Calu3 (cell line): ENCODE measurements at regions not wholly inside any gene's neighbourhood (a gene's known extent, or its start where the extent isn't known, plus 50 kb on each side); places are given as distances from the start of the nearest gene placed in this dataset.
A peak's percentile ranks its signal among the peaks of the same experiment; 100 is the strongest.

ENCODE experiments used
- BruUV-seq: library from RNA; stranded (reverse); fragments of 400-500 nt; replicated peaks from 2 replicates; lab custom pipeline; 2021; lab: Mats Ljungman, UMichigan
- CTCF ChIA-PET: fragments of 300-600 bp; sonication (Branson Sonifier 250); formaldehyde crosslinking; loops from one replicate; lab custom pipeline; 2022; ENCODE audit warnings: antibody characterized with exemption; lab: Charles Lee
- DNase-seq: peaks from one replicate; pipeline ENCODE4 v3.0.0; 2022
- H3K27ac Mint-ChIP-seq: one replicate; pipeline ENCODE4 v1.8.0; 2022; ENCODE audit warnings: mixed read lengths; ENCODE audit not compliant: unreplicated experiment
- H3K27me3 Mint-ChIP-seq: one replicate; pipeline ENCODE4 v1.8.0; 2022; ENCODE audit warnings: mixed read lengths; ENCODE audit not compliant: unreplicated experiment
- H3K36me3 Mint-ChIP-seq: one replicate; pipeline ENCODE4 v1.8.0; 2022; ENCODE audit warnings: mild to moderate bottlenecking, moderate library complexity, mixed read lengths; ENCODE audit not compliant: insufficient read depth, unreplicated experiment
- H3K4me1 Mint-ChIP-seq: one replicate; pipeline ENCODE4 v1.8.0; 2022; ENCODE audit warnings: mild to moderate bottlenecking, low read depth, mixed read lengths; ENCODE audit not compliant: unreplicated experiment
- H3K4me3 Mint-ChIP-seq: one replicate; pipeline ENCODE4 v1.8.0; 2022; ENCODE audit warnings: mild to moderate bottlenecking, low read depth, moderate library complexity, mixed read lengths; ENCODE audit not compliant: unreplicated experiment
- H3K9me3 Mint-ChIP-seq: one replicate; pipeline ENCODE4 v1.8.0; 2022; ENCODE audit warnings: low read depth, mixed read lengths; ENCODE audit not compliant: unreplicated experiment
- intact Hi-C: fragments of 100-400 bp; cut with micrococcal nuclease; formaldehyde crosslinking; loops from one replicate; pipeline ENCODE4 v1.10.0; 2022; ENCODE audit not compliant: unreplicated experiment
- TF ChIP-seq, protein P1 (sequence below): fragments of 200-600 bp; IDR thresholded peaks from one replicate; pipeline ENCODE4 v1.8.0; 2022; ENCODE audit warnings: antibody characterized with exemption; ENCODE audit not compliant: unreplicated experiment

GRCh38 chr5:141753971-141754713 is 72.1 kb upstream of the ARAP3 start:
- Mint-ChIP-seq H3K4me1 (peaks cover 20% of the 10 kb centered on the region), H3K9me3 (no peaks in the 10 kb centered on the region), H3K27ac (no peak overlapping the region), H3K27me3 (peaks cover 73% of the 10 kb centered on the region), H3K36me3 (peaks cover 5% of the 10 kb centered on the region), H3K4me3 (no peak overlapping the region)
- intact Hi-C loops, result loop anchor here (1.0 kb wide), 1 partner anchor 11 kb away; no protein-coding TSS in a partner anchor
- peak; percentile 63 for DNase-seq
- CTCF ChIA-PET, result interaction anchor here (0.6 to 1.7 kb wide), 2 partner anchors 13 to 124 kb away, joined by 4 to 8 read pairs; partner anchors contain the start of gene PCDH1
- TF ChIP-seq, protein P1, sequence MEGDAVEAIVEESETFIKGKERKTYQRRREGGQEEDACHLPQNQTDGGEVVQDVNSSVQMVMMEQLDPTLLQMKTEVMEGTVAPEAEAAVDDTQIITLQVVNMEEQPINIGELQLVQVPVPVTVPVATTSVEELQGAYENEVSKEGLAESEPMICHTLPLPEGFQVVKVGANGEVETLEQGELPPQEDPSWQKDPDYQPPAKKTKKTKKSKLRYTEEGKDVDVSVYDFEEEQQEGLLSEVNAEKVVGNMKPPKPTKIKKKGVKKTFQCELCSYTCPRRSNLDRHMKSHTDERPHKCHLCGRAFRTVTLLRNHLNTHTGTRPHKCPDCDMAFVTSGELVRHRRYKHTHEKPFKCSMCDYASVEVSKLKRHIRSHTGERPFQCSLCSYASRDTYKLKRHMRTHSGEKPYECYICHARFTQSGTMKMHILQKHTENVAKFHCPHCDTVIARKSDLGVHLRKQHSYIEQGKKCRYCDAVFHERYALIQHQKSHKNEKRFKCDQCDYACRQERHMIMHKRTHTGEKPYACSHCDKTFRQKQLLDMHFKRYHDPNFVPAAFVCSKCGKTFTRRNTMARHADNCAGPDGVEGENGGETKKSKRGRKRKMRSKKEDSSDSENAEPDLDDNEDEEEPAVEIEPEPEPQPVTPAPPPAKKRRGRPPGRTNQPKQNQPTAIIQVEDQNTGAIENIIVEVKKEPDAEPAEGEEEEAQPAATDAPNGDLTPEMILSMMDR, result no peak
- no TSS peak for BruUV-seq

GRCh38 chr5:141753143-141753970 is 71.3 kb upstream of the ARAP3 start:
- CTCF ChIA-PET, result interaction anchor here (1.7 kb wide), 1 partner anchor 125 kb away, joined by 4 read pairs; the partner anchor contains the start of gene PCDH1
- intact Hi-C loops, result no loop called here

DNA sequence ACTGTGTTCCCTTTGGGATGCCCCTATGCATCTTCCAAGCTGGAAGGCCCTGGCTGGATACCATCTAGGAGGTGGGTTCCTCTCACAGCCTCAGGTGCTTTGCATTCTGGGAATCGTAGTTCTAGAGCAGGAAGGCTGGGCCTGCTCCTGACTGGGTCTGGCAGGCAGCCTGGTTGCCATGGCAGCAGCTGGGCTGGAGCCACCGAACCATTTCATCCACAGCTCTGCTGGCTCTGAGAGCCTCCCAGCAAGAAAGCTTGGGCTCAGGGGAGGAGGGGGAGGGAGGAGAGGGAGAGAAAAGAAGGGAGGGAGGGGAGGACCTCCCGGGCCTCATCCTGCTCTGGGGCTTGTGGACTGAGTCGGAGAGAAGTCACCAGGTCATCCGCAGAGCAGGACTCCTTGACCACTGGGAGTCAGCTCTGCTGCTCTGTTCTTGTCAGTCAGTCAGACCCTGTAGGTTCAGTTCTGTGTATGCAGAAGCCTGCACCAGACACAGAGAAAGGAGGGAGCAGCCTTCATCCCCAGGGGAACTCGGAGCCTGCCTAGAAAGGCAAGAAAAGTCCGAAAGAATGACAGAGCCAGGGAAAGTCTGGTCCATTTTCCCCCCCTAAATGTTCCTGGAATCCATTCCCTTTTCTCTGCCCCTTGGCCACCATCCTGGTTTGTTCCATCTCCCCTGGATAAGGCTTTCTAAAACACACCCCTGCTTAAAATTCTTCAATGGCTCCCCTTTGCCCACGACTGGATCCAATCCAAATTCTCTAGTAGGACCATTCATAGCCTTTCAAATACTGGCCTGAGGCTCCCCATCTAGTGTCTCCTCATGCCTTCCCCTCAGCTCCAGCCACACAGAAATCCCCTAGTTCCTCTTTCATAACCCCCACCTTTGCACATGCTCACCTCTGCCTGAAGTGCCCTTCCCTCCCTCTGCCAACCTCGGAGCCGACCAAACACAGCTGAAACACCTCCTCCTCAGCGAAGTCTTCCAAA is 65.4 kb upstream of the ARAP3 start:
- CTCF ChIA-PET, result no interaction called here
- DNase-seq, result peak; percentile 52

More at GRCh38 chr5:141753143-141753970, 71.3 kb upstream of the ARAP3 start:
- TF ChIP-seq, protein P1, result no peak
- Mint-ChIP-seq H3K27me3 (peaks cover 76% of the 10 kb centered on the region), H3K4me3 (no peak overlapping the region), H3K27ac (no peak overlapping the region), H3K36me3 (peaks cover 5% of the 10 kb centered on the region), H3K9me3 (no peaks in the 10 kb centered on the region), H3K4me1 (peaks cover 16% of the 10 kb centered on the region)
- BruUV-seq, result no TSS peak
- no peak for DNase-seq

More for the DNA sequence above, 65.4 kb upstream of the ARAP3 start:
- H3K27me3 Mint-ChIP-seq, result peaks cover 97% of the 10 kb centered on the region
- TF ChIP-seq, protein P1, result no peak
- intact Hi-C loops, result no loop called here
- BruUV-seq, result no TSS peak
- no peaks in the 10 kb centered on the region for H3K4me1 Mint-ChIP-seq
- no peaks in the 10 kb centered on the region for H3K36me3 Mint-ChIP-seq
- no peak overlapping the region for H3K27ac Mint-ChIP-seq
- H3K9me3 Mint-ChIP-seq, result no peaks in the 10 kb centered on the region
- no peak overlapping the region for H3K4me3 Mint-ChIP-seq
